ENCODE measurements at regions not wholly inside any gene's neighbourhood (a gene's known extent, or its start where the extent isn't known, plus 50 kb on each side); places are given as distances from the start of the nearest gene placed in this dataset.

- no peaks in the 10 kb centered on the region for H3K4me1 ChIP-seq (ENCODE audit: low read depth, poor library complexity, severe bottlenecking)
- H3K79me2 ChIP-seq (ENCODE audit: insufficient read depth, low read depth), result no peaks in the 10 kb centered on the region
- no peak overlapping the region for H3K4me3 ChIP-seq (IDR thresholded peaks at IDR 0.05; ENCODE audit: insufficient read depth, low read depth, low read length)
- no peak overlapping the region for H3K4me2 ChIP-seq
- H3K9ac ChIP-seq, result no peak overlapping the region
- no peaks in the 10 kb centered on the region for H3K27me3 ChIP-seq (ENCODE audit: insufficient read depth, low read depth)
- H4K20me1 ChIP-seq (ENCODE audit: insufficient read depth), result no peaks in the 10 kb centered on the region
- TF ChIP-seq CTCF (conservative IDR thresholded peaks at IDR 0.05; ENCODE audit: low read depth, low read length), result no peak
- H3K27ac ChIP-seq, result no peak overlapping the region
- no peak overlapping the region for H2AFZ ChIP-seq (ENCODE audit: low read depth)
- no peaks in the 10 kb centered on the region for H3K36me3 ChIP-seq (ENCODE audit: insufficient read depth)
Measured at GRCh38 chr9:26516773-26517343, 375.7 kb downstream of the CAAP1 start.

- no peak for TF ChIP-seq CTCF (conservative IDR thresholded peaks at IDR 0.05; ENCODE audit: low read depth, low read length)
- no peaks in the 10 kb centered on the region for H3K4me1 ChIP-seq (ENCODE audit: low read depth, poor library complexity, severe bottlenecking)
- no peak overlapping the region for H3K4me2 ChIP-seq
- H2AFZ ChIP-seq (ENCODE audit: low read depth), result no peak overlapping the region
- no peak overlapping the region for H3K4me3 ChIP-seq (IDR thresholded peaks at IDR 0.05; ENCODE audit: insufficient read depth, low read depth, low read length)
- no peak overlapping the region for H3K9ac ChIP-seq
- H3K27me3 ChIP-seq (ENCODE audit: insufficient read depth, low read depth), result no peaks in the 10 kb centered on the region
- H3K36me3 ChIP-seq (ENCODE audit: insufficient read depth), result no peaks in the 10 kb centered on the region
- H3K79me2 ChIP-seq (ENCODE audit: insufficient read depth, low read depth), result no peaks in the 10 kb centered on the region
- no peak overlapping the region for H3K27ac ChIP-seq
- no peaks in the 10 kb centered on the region for H4K20me1 ChIP-seq (ENCODE audit: insufficient read depth)
Measured at GRCh38 chr9:26513730-26514129, 378.9 kb downstream of the CAAP1 start.

GRCh38 chr9:26510137-26510536 is 382.5 kb downstream of the CAAP1 start:
- no peak overlapping the region for H3K4me3 ChIP-seq (IDR thresholded peaks at IDR 0.05; ENCODE audit: insufficient read depth, low read depth, low read length)
- no peaks in the 10 kb centered on the region for H3K27me3 ChIP-seq (ENCODE audit: insufficient read depth, low read depth)
- no peak overlapping the region for H3K4me2 ChIP-seq
- TF ChIP-seq CTCF (conservative IDR thresholded peaks at IDR 0.05; ENCODE audit: low read depth, low read length), result no peak
- H4K20me1 ChIP-seq (ENCODE audit: insufficient read depth), result no peaks in the 10 kb centered on the region
- no peak overlapping the region for H3K9ac ChIP-seq
- no peaks in the 10 kb centered on the region for H3K36me3 ChIP-seq (ENCODE audit: insufficient read depth)
- no peak overlapping the region for H3K27ac ChIP-seq
- H2AFZ ChIP-seq (ENCODE audit: low read depth), result no peak overlapping the region
- no peaks in the 10 kb centered on the region for H3K4me1 ChIP-seq (ENCODE audit: low read depth, poor library complexity, severe bottlenecking)
- no peaks in the 10 kb centered on the region for H3K79me2 ChIP-seq (ENCODE audit: insufficient read depth, low read depth)

DNA sequence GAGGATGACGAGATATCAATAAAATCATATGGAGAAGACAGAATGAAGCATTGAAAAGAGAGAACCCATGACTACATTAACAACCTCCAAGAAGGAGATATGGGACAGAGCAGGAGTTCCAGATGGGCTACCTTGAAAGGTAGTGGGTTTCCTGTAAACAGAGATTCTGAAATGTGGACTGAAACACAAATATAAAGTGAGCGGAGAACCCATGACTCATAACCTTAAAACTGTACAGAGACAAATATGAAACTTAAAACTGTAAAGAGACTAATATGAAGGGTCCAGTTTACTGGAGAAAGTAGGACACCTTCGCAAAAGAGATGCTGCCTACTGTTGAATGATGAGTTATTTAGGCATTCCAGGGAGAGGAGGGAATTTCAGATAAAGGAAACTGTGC is 383.7 kb downstream of the CAAP1 start:
- no peaks in the 10 kb centered on the region for H3K4me1 ChIP-seq (ENCODE audit: low read depth, poor library complexity, severe bottlenecking)
- H4K20me1 ChIP-seq (ENCODE audit: insufficient read depth), result no peaks in the 10 kb centered on the region
- H2AFZ ChIP-seq (ENCODE audit: low read depth), result no peak overlapping the region
- H3K27me3 ChIP-seq (ENCODE audit: insufficient read depth, low read depth), result no peaks in the 10 kb centered on the region
- no peak overlapping the region for H3K4me3 ChIP-seq (IDR thresholded peaks at IDR 0.05; ENCODE audit: insufficient read depth, low read depth, low read length)
- H3K4me2 ChIP-seq, result no peak overlapping the region
- H3K79me2 ChIP-seq (ENCODE audit: insufficient read depth, low read depth), result no peaks in the 10 kb centered on the region
- TF ChIP-seq CTCF (conservative IDR thresholded peaks at IDR 0.05; ENCODE audit: low read depth, low read length), result no peak
- H3K36me3 ChIP-seq (ENCODE audit: insufficient read depth), result no peaks in the 10 kb centered on the region
- no peak overlapping the region for H3K9ac ChIP-seq
- H3K27ac ChIP-seq, result no peak overlapping the region

Measured in KMS-11 (cell line).